Heart left ventricle (tissue), 16 donors: ENCODE measurements at regions not wholly inside any gene's neighbourhood (a gene's known extent, or its start where the extent isn't known, plus 50 kb on each side); places are given as distances from the start of the nearest gene placed in this dataset.

Experiments
- ATAC-seq, 4 donors: fragments of 200-7000 bp; cut with Tn5 transposase; one replicate each; pipeline ENCODE4 v1.9.1; 2020 to 2022; ENCODE audit warnings: moderate library complexity in 4 of 4, mild to moderate bottlenecking in 3 of 4, moderate number of reproducible peaks in 1 of 4
- DNase-seq, 5 donors: peaks; one replicate each; pipeline ENCODE4 v3.0.0-alpha.2; 2020
- H3K27ac ChIP-seq, 12 donors: fragments of 200-600 bp; sonication (generic) in 4 of 12; one replicate each; pipeline versions ENCODE4 v1.5.0 to v1.8.0; 2016 to 2022; ENCODE audit warnings: mild to moderate bottlenecking in 2 of 12
- H3K27me3 ChIP-seq, 9 donors: fragments of 200-600 bp; sonication (generic) in 2 of 9; one replicate each; pipeline versions ENCODE4 v1.5.1 to v1.8.0; 2016 to 2022; ENCODE audit warnings: mild to moderate bottlenecking in 3 of 9
- H3K36me3 ChIP-seq, 9 donors: fragments of 200-600 bp; sonication (generic) in 2 of 9; one replicate each; pipeline versions ENCODE4 v1.5.0 to v1.8.0; 2018 to 2022; ENCODE audit warnings: mild to moderate bottlenecking in 2 of 9
- H3K4me1 ChIP-seq, 12 donors: fragments of 200-600 bp; sonication (generic) in 4 of 12; one replicate each; pipeline versions ENCODE4 v1.5.0 to v1.8.0; 2016 to 2022; ENCODE audit warnings: mild to moderate bottlenecking in 3 of 12
- H3K4me3 ChIP-seq, 12 donors: fragments of 200-600 bp; sonication (generic) in 4 of 12; one replicate each; pipeline versions ENCODE4 v1.5.0 to v1.8.0; 2017 to 2022; ENCODE audit warnings: mild to moderate bottlenecking in 9 of 12, moderate library complexity in 4 of 12
- H3K9me3 ChIP-seq, 12 donors: fragments of 200-600 bp; sonication (generic) in 4 of 12; one replicate each; pipeline versions ENCODE4 v1.5.0 to v1.8.0; 2016 to 2022; ENCODE audit warnings: mild to moderate bottlenecking in 1 of 12
- POLR2A ChIP-seq, 2 donors: fragments of 450-650 bp; IDR thresholded peaks; one replicate each; pipeline ENCODE4 v1.6.1; 2017; ENCODE audit warnings: antibody characterized with exemption in 2 of 2, mild to moderate bottlenecking in 2 of 2, moderate library complexity in 2 of 2
- WGBS, 4 donors: extraction: QIAGEN DNeasy Blood & Tissue Kit in 2 of 4; methylation state at CpG; one replicate each; pipeline versions ENCODE4 v1.1.5 to v1.1.7; 2013 to 2018; 5-methylcytosine and 5-hydroxymethylcytosine counted together
- intact Hi-C, 10 donors: fragments of 100-400 bp; cut with DNase I; formaldehyde crosslinking; loops; one replicate each; pipeline versions ENCODE4 v1.11.1 to v1.14.2; 2022
- TF ChIP-seq, protein P1 (sequence below), 12 donors: fragments of 200-600 bp; sonication (generic) in 4 of 12; IDR thresholded peaks; one replicate each; pipeline versions ENCODE4 v1.5.0 to v1.8.0; 2018 to 2022; ENCODE audit warnings: antibody characterized with exemption in 12 of 12, mild to moderate bottlenecking in 5 of 12
- donor health status: ischemic (EF 13 %, LVEDD 7.1; RV severe dilation, severe dysfunction).
- donor health status: healthy with polysubstance abuse.
- donor health status: DM: no; HTN: yes; CAD: no.
- donor health status: DM: no; HTN: no; CAD: no.
- donor health status: ischemic (EF 25% LVEDD 6.9; RV normal size, moderate dysfunction).
- donor health status: ischemic (EF 25% LVEDD 5.7; RV mildly dilated, moderate dysfunction).
- donor health status: healthy.
- donor health status: DM: yes; HTN: yes; CAD: no.
- donor health status: ischemic (EF 35%, LVEDD 5.7; RV mildly dilated, moderate dysfunction).
- donor health status: nonischemic (EF 11% LVEDD 7.7; RV severe dilation, severe dysfunction).
- donor health status: DM: yes; HTN: yes; CAD: no.
- donor health status: PGD.
- donor health status: ischemic (EF 29% LVEDD 5.4; RV normal size, mild dysfunction).
- donor health status: nonischemic (EF 23%, LVEDD 6.1; RV moderate dilation, normal function).

- Histone ChIP-seq H3K9me3 (peaks cover 0 to 7% (median 0%) of the 10 kb centered on the region in 12 donors), H3K27me3 (no peaks in the 10 kb centered on the region), H3K4me1 (no peaks in the 10 kb centered on the region), H3K27ac (no peak overlapping the region), H3K36me3 (no peaks in the 10 kb centered on the region), H3K4me3 (no peak overlapping the region)
- intact Hi-C loops = no loop called here
- 0 to 78% (median 27%) methylated on average over 1 of the region's 1 CpG for WGBS, 4 donors
- DNase-seq (no peak), ATAC-seq (no peak)
- TF ChIP-seq POLR2A (IDR thresholded peaks at IDR 0.05) = no peak
- TF ChIP-seq, protein P1, sequence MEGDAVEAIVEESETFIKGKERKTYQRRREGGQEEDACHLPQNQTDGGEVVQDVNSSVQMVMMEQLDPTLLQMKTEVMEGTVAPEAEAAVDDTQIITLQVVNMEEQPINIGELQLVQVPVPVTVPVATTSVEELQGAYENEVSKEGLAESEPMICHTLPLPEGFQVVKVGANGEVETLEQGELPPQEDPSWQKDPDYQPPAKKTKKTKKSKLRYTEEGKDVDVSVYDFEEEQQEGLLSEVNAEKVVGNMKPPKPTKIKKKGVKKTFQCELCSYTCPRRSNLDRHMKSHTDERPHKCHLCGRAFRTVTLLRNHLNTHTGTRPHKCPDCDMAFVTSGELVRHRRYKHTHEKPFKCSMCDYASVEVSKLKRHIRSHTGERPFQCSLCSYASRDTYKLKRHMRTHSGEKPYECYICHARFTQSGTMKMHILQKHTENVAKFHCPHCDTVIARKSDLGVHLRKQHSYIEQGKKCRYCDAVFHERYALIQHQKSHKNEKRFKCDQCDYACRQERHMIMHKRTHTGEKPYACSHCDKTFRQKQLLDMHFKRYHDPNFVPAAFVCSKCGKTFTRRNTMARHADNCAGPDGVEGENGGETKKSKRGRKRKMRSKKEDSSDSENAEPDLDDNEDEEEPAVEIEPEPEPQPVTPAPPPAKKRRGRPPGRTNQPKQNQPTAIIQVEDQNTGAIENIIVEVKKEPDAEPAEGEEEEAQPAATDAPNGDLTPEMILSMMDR (IDR thresholded peaks at IDR 0.05) = no peak
Measured at GRCh38 chr4:143054971-143055370, 129.7 kb upstream of the USP38 start.

DNA sequence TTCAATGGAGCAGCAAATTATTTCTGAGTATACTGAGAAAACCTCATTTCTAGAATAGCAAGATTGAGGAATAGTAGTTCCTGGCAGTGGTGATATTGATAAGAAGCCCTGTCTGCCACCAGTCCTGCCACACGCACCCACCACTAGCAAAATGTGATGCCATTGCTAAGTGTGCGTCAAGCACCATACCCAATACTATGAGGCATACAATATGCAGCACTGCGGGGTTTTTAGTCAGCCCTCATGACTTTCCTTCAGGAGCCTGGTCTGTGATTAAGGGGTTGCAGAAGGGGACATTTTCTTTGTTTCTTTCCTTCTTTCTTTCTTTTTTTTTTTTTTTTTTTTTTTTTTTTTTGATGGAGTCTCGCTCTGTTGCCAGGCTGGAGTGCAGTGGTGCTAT lies 128.7 kb upstream of the USP38 start:
- Histone ChIP-seq H3K27me3 (no peaks in the 10 kb centered on the region), H3K4me1 (no peaks in the 10 kb centered on the region), H3K4me3 (no peak overlapping the region), H3K9me3 (peaks cover 0 to 7% (median 0%) of the 10 kb centered on the region in 12 donors), H3K36me3 (no peaks in the 10 kb centered on the region), H3K27ac (no peak overlapping the region)
- DNase-seq (no peak), ATAC-seq (no peak)
- WGBS, 4 donors = 96 to 99% (median 97%) methylated on average over 4 of the region's 4 CpGs
- intact Hi-C loops = no loop called here
- TF ChIP-seq, protein P1 (IDR thresholded peaks at IDR 0.05) = no peak
- no peak for TF ChIP-seq POLR2A (IDR thresholded peaks at IDR 0.05)

GRCh38 chr4:143071351-143071750 lies 113.4 kb upstream of the USP38 start:
- Histone ChIP-seq H3K27me3 (no peaks in the 10 kb centered on the region), H3K9me3 (peaks cover 0 to 28% (median 6%) of the 10 kb centered on the region in 12 donors), H3K27ac (no peak overlapping the region), H3K36me3 (no peaks in the 10 kb centered on the region), H3K4me3 (no peak overlapping the region), H3K4me1 (no peaks in the 10 kb centered on the region)
- ATAC-seq (no peak), DNase-seq (no peak)
- TF ChIP-seq POLR2A (IDR thresholded peaks at IDR 0.05) = no peak
- TF ChIP-seq, protein P1 (IDR thresholded peaks at IDR 0.05) = no peak
- intact Hi-C loops = no loop called here
- 60 to 85% (median 78%) methylated on average over 2 to 4 of the region's 4 CpGs for WGBS, 4 donors

GRCh38 chr4:143076723-143077122 lies 108.0 kb upstream of the USP38 start:
- H3K9me3 ChIP-seq = peaks cover 0 to 3% (median 0%) of the 10 kb centered on the region in 12 donors
- TF ChIP-seq POLR2A (IDR thresholded peaks at IDR 0.05) = no peak
- TF ChIP-seq, protein P1 (IDR thresholded peaks at IDR 0.05) = no peak
- H3K4me3 ChIP-seq = no peak overlapping the region
- ATAC-seq = no peak
- no peak for DNase-seq
- no peaks in the 10 kb centered on the region for H3K36me3 ChIP-seq
- H3K27ac ChIP-seq = no peak overlapping the region
- WGBS, 4 donors = 68 to 75% (median 71%) methylated on average over 4 of the region's 4 CpGs
- H3K27me3 ChIP-seq = no peaks in the 10 kb centered on the region
- intact Hi-C loops = no loop called here
- H3K4me1 ChIP-seq = no peaks in the 10 kb centered on the region
